SU-DHL-6 (cell line): ENCODE measurements at regions not wholly inside any gene's neighbourhood (a gene's known extent, or its start where the extent isn't known, plus 50 kb on each side); places are given as distances from the start of the nearest gene placed in this dataset.

Source experiments
- H2AFZ ChIP-seq: fragments of 200-600 bp; sonication (generic); 2 replicates; pipeline ENCODE4 v1.6.1; 2014; ENCODE audit warnings: low read depth, mild to moderate bottlenecking, moderate library complexity, mixed read lengths, antibody characterized with exemption, low read length; ENCODE audit not compliant: severe bottlenecking
- H3F3A ChIP-seq: fragments of 200-600 bp; shearing (Covaris generic); 2 replicates; pipeline ENCODE4 v1.6.0; 2016; ENCODE audit warnings: antibody characterized with exemption, mild to moderate bottlenecking; ENCODE audit not compliant: insufficient read depth
- H3K27ac ChIP-seq: fragments of 200-600 bp; sonication (generic); 2 replicates; pipeline ENCODE4 v1.5.1; 2016; ENCODE audit warnings: low read depth, mild to moderate bottlenecking, low read length, moderate library complexity, mixed read lengths
- H3K27me3 ChIP-seq: fragments of 200-600 bp; sonication (generic), shearing (Covaris generic); 2 replicates; pipeline ENCODE4 v1.6.0; 2014; ENCODE audit warnings: mild to moderate bottlenecking, low read length
- H3K36me3 ChIP-seq: fragments of 200-600 bp; sonication (generic); 2 replicates; pipeline ENCODE4 v1.6.1; 2014; ENCODE audit warnings: mild to moderate bottlenecking, low read length, mixed read lengths
- H3K4me2 ChIP-seq: fragments of 300-600, 200-600 bp; shearing (Covaris generic), sonication (generic); 2 replicates; pipeline ENCODE4 v1.6.0; 2014; ENCODE audit warnings: low read length, low read depth, mild to moderate bottlenecking; ENCODE audit not compliant: poor library complexity, severe bottlenecking
- H3K4me3 ChIP-seq: fragments of 200-600 bp; sonication (generic); 2 replicates; pipeline ENCODE4 v1.5.1; 2014; ENCODE audit warnings: antibody characterized with exemption, low read length, mild to moderate bottlenecking, mixed read lengths; ENCODE audit not compliant: insufficient read depth, poor library complexity, severe bottlenecking
- H3K79me2 ChIP-seq: fragments of 200-600 bp; sonication (generic); 2 replicates; pipeline ENCODE4 v1.6.1; 2014; ENCODE audit warnings: mild to moderate bottlenecking, low read length, moderate library complexity; ENCODE audit not compliant: insufficient read depth
- H3K9ac ChIP-seq: fragments of 200-600 bp; sonication (generic); 2 replicates; pipeline ENCODE4 v1.7.0; 2014; ENCODE audit warnings: mild to moderate bottlenecking, low read length
- H3K9me2 ChIP-seq: fragments of 200-600 bp; sonication (generic); replicated peaks from 2 replicates; pipeline ENCODE4 v1.6.1; 2014; ENCODE audit warnings: low read length; ENCODE audit not compliant: insufficient read depth
- H3K9me3 ChIP-seq: fragments of 200-600 bp; sonication (generic); 2 replicates; pipeline ENCODE4 v1.6.1; 2014; ENCODE audit warnings: low read length, mixed read lengths; ENCODE audit not compliant: insufficient read depth
- H4K20me1 ChIP-seq: fragments of 200-600 bp; sonication (generic); 2 replicates; pipeline ENCODE4 v1.6.1; 2014; ENCODE audit warnings: low read depth, mild to moderate bottlenecking, antibody characterized with exemption, low read length, moderate library complexity, mixed read lengths
- CTCF ChIP-seq: fragments of 200-600 bp; sonication (generic); IDR thresholded peaks from one replicate; pipeline ENCODE4 v1.5.1; 2017; ENCODE audit warnings: antibody characterized with exemption, mild to moderate bottlenecking, low read length, moderate library complexity; ENCODE audit not compliant: insufficient read depth, poor library complexity, severe bottlenecking
- EZH2phosphoT487 ChIP-seq: fragments of 200-600 bp; sonication (generic), shearing (Covaris generic); conservative IDR thresholded peaks from 2 replicates; pipeline ENCODE4 v1.6.1; 2018; ENCODE audit warnings: mild to moderate bottlenecking, antibody characterized with exemption, low read length, moderate library complexity, mixed read lengths

- Histone ChIP-seq H2AFZ (no peak overlapping the region), H3K9ac (no peak overlapping the region), H3F3A (no peaks in the 10 kb centered on the region), H3K27me3 (no peaks in the 10 kb centered on the region), H3K9me2 (no peaks in the 10 kb centered on the region), H3K36me3 (no peaks in the 10 kb centered on the region), H3K4me3 (no peak overlapping the region), H3K9me3 (peaks cover 5% of the 10 kb centered on the region; the same call in 1 of the 2 replicates), H4K20me1 (no peaks in the 10 kb centered on the region), H3K27ac (no peak overlapping the region), H3K4me2 (no peak overlapping the region), H3K79me2 (no peaks in the 10 kb centered on the region)
- TF ChIP-seq CTCF: no peak
- no peak for TF ChIP-seq EZH2phosphoT487
Measured at GRCh38 chr5:82991059-82991458, 86.1 kb downstream of the TMEM167A start.

GRCh38 chr5:82987188-82987587 lies 90.0 kb downstream of the TMEM167A start:
- no peak overlapping the region for H3K27ac ChIP-seq
- no peaks in the 10 kb centered on the region for H3K79me2 ChIP-seq
- TF ChIP-seq CTCF: no peak
- no peak for TF ChIP-seq EZH2phosphoT487
- H2AFZ ChIP-seq: no peak overlapping the region
- no peaks in the 10 kb centered on the region for H3K27me3 ChIP-seq
- no peaks in the 10 kb centered on the region for H3K36me3 ChIP-seq
- no peak overlapping the region for H3K4me3 ChIP-seq
- no peaks in the 10 kb centered on the region for H4K20me1 ChIP-seq
- H3K9me3 ChIP-seq: peaks cover 5% of the 10 kb centered on the region; the same call in 1 of the 2 replicates
- no peak overlapping the region for H3K9ac ChIP-seq
- no peak overlapping the region for H3K4me2 ChIP-seq
- no peaks in the 10 kb centered on the region for H3F3A ChIP-seq
- H3K9me2 ChIP-seq: no peaks in the 10 kb centered on the region

GRCh38 chr5:82986404-82986803 lies 90.8 kb downstream of the TMEM167A start:
- Histone ChIP-seq H4K20me1 (no peaks in the 10 kb centered on the region), H3K9ac (no peak overlapping the region), H3K4me3 (no peak overlapping the region), H3K9me3 (peaks cover 5% of the 10 kb centered on the region; the same call in 1 of the 2 replicates), H3K9me2 (no peaks in the 10 kb centered on the region), H2AFZ (no peak overlapping the region), H3K27ac (no peak overlapping the region), H3K79me2 (no peaks in the 10 kb centered on the region), H3K4me2 (no peak overlapping the region), H3F3A (no peaks in the 10 kb centered on the region), H3K36me3 (no peaks in the 10 kb centered on the region), H3K27me3 (no peaks in the 10 kb centered on the region)
- TF ChIP-seq EZH2phosphoT487: no peak
- no peak for TF ChIP-seq CTCF
